ENCODE measurements at regions not wholly inside any gene's neighbourhood (a gene's known extent, or its start where the extent isn't known, plus 50 kb on each side); places are given as distances from the start of the nearest gene placed in this dataset.

DNA sequence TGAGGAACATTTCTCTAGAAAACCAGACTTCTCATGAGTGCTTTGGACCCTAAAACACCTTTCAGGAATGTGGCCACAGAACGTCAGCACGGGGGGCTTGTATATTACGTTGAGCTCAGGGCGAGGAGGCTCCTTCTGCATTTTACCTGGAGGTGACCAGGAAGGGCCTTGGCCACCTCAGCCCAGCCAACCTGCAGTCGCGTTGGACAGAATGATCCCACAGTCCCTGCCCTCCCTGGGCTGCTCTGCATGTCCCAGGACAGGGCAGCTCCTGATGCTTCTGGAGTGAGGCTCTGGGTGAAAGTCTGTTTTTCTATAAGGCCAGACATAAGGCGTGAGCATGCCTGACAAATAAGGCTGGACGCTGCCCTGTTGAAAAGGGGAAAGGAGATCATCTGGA, 121.9 kb downstream of the NDUFA10 start:
- TF ChIP-seq, protein P1, sequence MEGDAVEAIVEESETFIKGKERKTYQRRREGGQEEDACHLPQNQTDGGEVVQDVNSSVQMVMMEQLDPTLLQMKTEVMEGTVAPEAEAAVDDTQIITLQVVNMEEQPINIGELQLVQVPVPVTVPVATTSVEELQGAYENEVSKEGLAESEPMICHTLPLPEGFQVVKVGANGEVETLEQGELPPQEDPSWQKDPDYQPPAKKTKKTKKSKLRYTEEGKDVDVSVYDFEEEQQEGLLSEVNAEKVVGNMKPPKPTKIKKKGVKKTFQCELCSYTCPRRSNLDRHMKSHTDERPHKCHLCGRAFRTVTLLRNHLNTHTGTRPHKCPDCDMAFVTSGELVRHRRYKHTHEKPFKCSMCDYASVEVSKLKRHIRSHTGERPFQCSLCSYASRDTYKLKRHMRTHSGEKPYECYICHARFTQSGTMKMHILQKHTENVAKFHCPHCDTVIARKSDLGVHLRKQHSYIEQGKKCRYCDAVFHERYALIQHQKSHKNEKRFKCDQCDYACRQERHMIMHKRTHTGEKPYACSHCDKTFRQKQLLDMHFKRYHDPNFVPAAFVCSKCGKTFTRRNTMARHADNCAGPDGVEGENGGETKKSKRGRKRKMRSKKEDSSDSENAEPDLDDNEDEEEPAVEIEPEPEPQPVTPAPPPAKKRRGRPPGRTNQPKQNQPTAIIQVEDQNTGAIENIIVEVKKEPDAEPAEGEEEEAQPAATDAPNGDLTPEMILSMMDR (IDR thresholded peaks at IDR 0.05) = no peak
- no peaks in the 10 kb centered on the region for H3K9me3 ChIP-seq (replicated peaks in 1 of 2; ENCODE audit: control insufficient read depth in 1 of 2, insufficient read depth in 1 of 2, low read length in 2 of 2)
- H3K27ac ChIP-seq (ENCODE audit: low read depth in 1 of 2, low read length in 2 of 2) = no peak overlapping the region
- H4K20me1 ChIP-seq (ENCODE audit: insufficient read depth, low read length) = no peaks in the 10 kb centered on the region
- peaks cover 0 to 11% (median 8%) of the 10 kb centered on the region in 7 donors for H3K9me3 Mint-ChIP-seq
- H3K36me3 Mint-ChIP-seq = peaks cover 11 to 23% of the 10 kb centered on the region in 2 donors
- no peak overlapping the region for H3K4me3 ChIP-seq (replicated peaks in 1 of 3; ENCODE audit: low read depth in 2 of 3, low read length in 3 of 3)
- H3K27ac Mint-ChIP-seq = no peak overlapping the region
- no peak overlapping the region for H3K4me3 Mint-ChIP-seq
- H3K4me1 ChIP-seq (ENCODE audit: control insufficient read depth in 1 of 2, insufficient read depth in 2 of 2, low read length in 2 of 2) = peaks cover 0 to 3% of the 10 kb centered on the region in 2 donors
- peaks cover 0 to 4% (median 2%) of the 10 kb centered on the region in 3 donors for H3K27me3 Mint-ChIP-seq (ENCODE audit: low read depth in 3 of 3)
- peaks cover 22% of the 10 kb centered on the region for H3K4me1 Mint-ChIP-seq
- H2AFZ ChIP-seq (ENCODE audit: insufficient read depth, low read depth, low read length, poor library complexity, severe bottlenecking) = no peak overlapping the region
- intact Hi-C loops (cut with micrococcal nuclease) = no loop called here
- no peaks in the 10 kb centered on the region for H3K36me3 ChIP-seq (replicated peaks in 1 of 2; ENCODE audit: control insufficient read depth in 1 of 2, insufficient read depth in 2 of 2, low read length in 2 of 2)
- H3K27me3 ChIP-seq (ENCODE audit: control insufficient read depth in 2 of 2, insufficient read depth in 2 of 2, low read length in 2 of 2) = no peaks in the 10 kb centered on the region
- no peak overlapping the region for H3K4me2 ChIP-seq (replicated peaks; ENCODE audit: extremely low read depth, low read length, poor library complexity, severe bottlenecking)
- WGBS (ENCODE audit: insufficient coverage) = 100% methylated on average over 4 of the region's 8 CpGs
- no peaks in the 10 kb centered on the region for H3K79me2 ChIP-seq (ENCODE audit: insufficient read depth, low read length)
- DNase-seq = no peak
- H3K9ac ChIP-seq (ENCODE audit: insufficient read depth, low read length, poor library complexity, severe bottlenecking) = no peak overlapping the region

GRCh38 chr2:239902749-239903201, 122.4 kb downstream of the NDUFA10 start:
- Histone ChIP-seq H3K4me2 (replicated peaks; ENCODE audit: extremely low read depth, low read length, poor library complexity, severe bottlenecking) (no peak overlapping the region), H2AFZ (ENCODE audit: insufficient read depth, low read depth, low read length, poor library complexity, severe bottlenecking) (no peak overlapping the region), H3K27ac (ENCODE audit: low read depth in 1 of 2, low read length in 2 of 2) (no peak overlapping the region), H3K4me1 (ENCODE audit: control insufficient read depth in 1 of 2, insufficient read depth in 2 of 2, low read length in 2 of 2) (peaks cover 1 to 4% of the 10 kb centered on the region in 2 donors), H3K36me3 (replicated peaks in 1 of 2; ENCODE audit: control insufficient read depth in 1 of 2, insufficient read depth in 2 of 2, low read length in 2 of 2) (no peaks in the 10 kb centered on the region), H3K9me3 (replicated peaks in 1 of 2; ENCODE audit: control insufficient read depth in 1 of 2, insufficient read depth in 1 of 2, low read length in 2 of 2) (no peaks in the 10 kb centered on the region), H3K27me3 (ENCODE audit: control insufficient read depth in 2 of 2, insufficient read depth in 2 of 2, low read length in 2 of 2) (no peaks in the 10 kb centered on the region), H4K20me1 (ENCODE audit: insufficient read depth, low read length) (no peaks in the 10 kb centered on the region), H3K9ac (ENCODE audit: insufficient read depth, low read length, poor library complexity, severe bottlenecking) (no peak overlapping the region), H3K4me3 (replicated peaks in 1 of 3; ENCODE audit: low read depth in 2 of 3, low read length in 3 of 3) (no peak overlapping the region), H3K79me2 (ENCODE audit: insufficient read depth, low read length) (no peaks in the 10 kb centered on the region)
- 84% methylated on average over 8 of the region's 11 CpGs for WGBS (ENCODE audit: insufficient coverage)
- TF ChIP-seq, protein P1 (IDR thresholded peaks at IDR 0.05) = no peak
- intact Hi-C loops (cut with micrococcal nuclease) = no loop called here
- Mint-ChIP-seq H3K36me3 (peaks cover 11 to 23% of the 10 kb centered on the region in 2 donors), H3K4me3 (no peak overlapping the region), H3K27me3 (ENCODE audit: low read depth in 3 of 3) (peaks cover 0 to 4% (median 2%) of the 10 kb centered on the region in 3 donors), H3K27ac (no peak overlapping the region), H3K9me3 (peaks cover 0 to 11% (median 8%) of the 10 kb centered on the region in 7 donors), H3K4me1 (peaks cover 24% of the 10 kb centered on the region)
- no peak for DNase-seq
